ENCODE measurements at regions not wholly inside any gene's neighbourhood (a gene's known extent, or its start where the extent isn't known, plus 50 kb on each side); places are given as distances from the start of the nearest gene placed in this dataset.

GRCh38 chr10:30775779-30776591, 146.4 kb upstream of the LYZL2 start:
- TF ChIP-seq ZNF274 (IDR thresholded peaks at IDR 0.05; ENCODE audit: low read depth, low read length): no peak
- H3K4me3 ChIP-seq (ENCODE audit: low read length): no peak overlapping the region

- H3K4me3 ChIP-seq (ENCODE audit: low read length): no peak overlapping the region
- TF ChIP-seq ZNF274 (IDR thresholded peaks at IDR 0.05; ENCODE audit: low read depth, low read length): no peak
Observed at GRCh38 chr10:30774261-30774660, 144.7 kb upstream of the LYZL2 start.

GRCh38 chr10:30773501-30773900, 143.9 kb upstream of the LYZL2 start:
- no peak overlapping the region for H3K4me3 ChIP-seq (ENCODE audit: low read length)

GRCh38 chr10:30770816-30771215, 141.3 kb upstream of the LYZL2 start:
- no peak for TF ChIP-seq ZNF274 (IDR thresholded peaks at IDR 0.05; ENCODE audit: low read depth, low read length)
- no peak overlapping the region for H3K4me3 ChIP-seq (ENCODE audit: low read length)

More at GRCh38 chr10:30773501-30773900, 143.9 kb upstream of the LYZL2 start:
- TF ChIP-seq ZNF274 (IDR thresholded peaks at IDR 0.05; ENCODE audit: low read depth, low read length): no peak

- H3K4me3 ChIP-seq (ENCODE audit: low read length): no peak overlapping the region
Observed at GRCh38 chr10:30770229-30770628, 140.7 kb upstream of the LYZL2 start.

GRCh38 chr10:30769361-30769760, 139.8 kb upstream of the LYZL2 start:
- TF ChIP-seq ZNF274 (IDR thresholded peaks at IDR 0.05; ENCODE audit: low read depth, low read length): no peak
- no peak overlapping the region for H3K4me3 ChIP-seq (ENCODE audit: low read length)

More at GRCh38 chr10:30770229-30770628, 140.7 kb upstream of the LYZL2 start:
- no peak for TF ChIP-seq ZNF274 (IDR thresholded peaks at IDR 0.05; ENCODE audit: low read depth, low read length)

GRCh38 chr10:30765616-30766015, 136.1 kb upstream of the LYZL2 start:
- no peak overlapping the region for H3K4me3 ChIP-seq (ENCODE audit: low read length)
- no peak for TF ChIP-seq ZNF274 (IDR thresholded peaks at IDR 0.05; ENCODE audit: low read depth, low read length)

GRCh38 chr10:30765022-30765615, 135.6 kb upstream of the LYZL2 start:
- no peak overlapping the region for H3K4me3 ChIP-seq (ENCODE audit: low read length)
- TF ChIP-seq ZNF274 (IDR thresholded peaks at IDR 0.05; ENCODE audit: low read depth, low read length): no peak

- no peak for TF ChIP-seq ZNF274 (IDR thresholded peaks at IDR 0.05; ENCODE audit: low read depth, low read length)
- H3K4me3 ChIP-seq (ENCODE audit: low read length): no peak overlapping the region
Observed at GRCh38 chr10:30763918-30764317, 134.4 kb upstream of the LYZL2 start.

GRCh38 chr10:30762620-30763019, 133.1 kb upstream of the LYZL2 start:
- no peak for TF ChIP-seq ZNF274 (IDR thresholded peaks at IDR 0.05; ENCODE audit: low read depth, low read length)
- no peak overlapping the region for H3K4me3 ChIP-seq (ENCODE audit: low read length)

- H3K4me3 ChIP-seq (ENCODE audit: low read length): no peak overlapping the region
- TF ChIP-seq ZNF274 (IDR thresholded peaks at IDR 0.05; ENCODE audit: low read depth, low read length): no peak
Observed at GRCh38 chr10:30759423-30759822, 129.9 kb upstream of the LYZL2 start.

GRCh38 chr10:30758338-30758737, 128.8 kb upstream of the LYZL2 start:
- H3K4me3 ChIP-seq (ENCODE audit: low read length): no peak overlapping the region
- TF ChIP-seq ZNF274 (IDR thresholded peaks at IDR 0.05; ENCODE audit: low read depth, low read length): no peak

- no peak for TF ChIP-seq ZNF274 (IDR thresholded peaks at IDR 0.05; ENCODE audit: low read depth, low read length)
- no peak overlapping the region for H3K4me3 ChIP-seq (ENCODE audit: low read length)
Observed at GRCh38 chr10:30756896-30757295, 127.3 kb upstream of the LYZL2 start.

- no peak overlapping the region for H3K4me3 ChIP-seq (ENCODE audit: low read length)
- TF ChIP-seq ZNF274 (IDR thresholded peaks at IDR 0.05; ENCODE audit: low read depth, low read length): no peak
Observed at GRCh38 chr10:30756151-30756550, 126.6 kb upstream of the LYZL2 start.

GRCh38 chr10:30755441-30755953, 125.9 kb upstream of the LYZL2 start:
- H3K4me3 ChIP-seq (ENCODE audit: low read length): no peak overlapping the region
- TF ChIP-seq ZNF274 (IDR thresholded peaks at IDR 0.05; ENCODE audit: low read depth, low read length): no peak

Data from GM08714 (cell line).